GM23248 (cell line): ENCODE measurements at regions not wholly inside any gene's neighbourhood (a gene's known extent, or its start where the extent isn't known, plus 50 kb on each side); places are given as distances from the start of the nearest gene placed in this dataset.
A peak's percentile ranks its signal among the peaks of the same experiment; 100 is the strongest.

Experiments used
- DNase-seq: peaks from one replicate; pipeline ENCODE4 v3.0.0-alpha.2; 2015
- H2AFZ ChIP-seq: fragments of 200-600 bp; sonication (generic); 2 replicates; pipeline ENCODE4 v1.6.1; 2016; ENCODE audit warnings: antibody characterized with exemption
- H3F3A ChIP-seq: fragments of 200-600 bp; sonication (generic); 2 replicates; pipeline ENCODE4 v1.6.1; 2016; ENCODE audit warnings: mild to moderate bottlenecking, antibody characterized with exemption, mixed run types; ENCODE audit not compliant: insufficient read depth
- H3K27ac ChIP-seq: fragments of 200-600 bp; sonication (generic); 2 replicates; pipeline ENCODE4 v1.5.1; 2016; ENCODE audit warnings: mild to moderate bottlenecking
- H3K27me3 ChIP-seq: fragments of 200-600 bp; sonication (generic); replicated peaks from 2 replicates; pipeline ENCODE4 v1.6.1; 2016; ENCODE audit warnings: mild to moderate bottlenecking; ENCODE audit not compliant: insufficient read depth
- H3K36me3 ChIP-seq: fragments of 200-600 bp; sonication (generic); 2 replicates; pipeline ENCODE4 v1.6.1; 2016; ENCODE audit warnings: low read depth, mild to moderate bottlenecking
- H3K4me1 ChIP-seq: fragments of 200-600 bp; sonication (generic); 2 replicates; pipeline ENCODE4 v1.6.1; 2016; ENCODE audit warnings: mild to moderate bottlenecking; ENCODE audit not compliant: insufficient read depth
- H3K4me2 ChIP-seq: fragments of 200-600 bp; sonication (generic); one replicate; pipeline ENCODE4 v1.6.1; 2016; ENCODE audit warnings: mild to moderate bottlenecking; ENCODE audit not compliant: unreplicated experiment
- H3K4me3 ChIP-seq: fragments of 200-600 bp; sonication (generic); 2 replicates; pipeline ENCODE4 v1.5.1; 2016; ENCODE audit warnings: mild to moderate bottlenecking
- H3K79me2 ChIP-seq: fragments of 200-600 bp; sonication (generic); 2 replicates; pipeline ENCODE4 v1.6.1; 2016; ENCODE audit warnings: mild to moderate bottlenecking; ENCODE audit not compliant: insufficient read depth
- H3K9ac ChIP-seq: fragments of 200-600 bp; sonication (generic); 2 replicates; pipeline ENCODE4 v1.6.1; 2016; ENCODE audit warnings: mild to moderate bottlenecking
- H3K9me2 ChIP-seq: fragments of 200-600 bp; sonication (generic); 2 replicates; pipeline ENCODE4 v1.6.1; 2016; ENCODE audit warnings: mixed run types, mild to moderate bottlenecking, moderate library complexity; ENCODE audit not compliant: insufficient read depth
- H3K9me3 ChIP-seq: fragments of 200-600 bp; sonication (generic); one replicate; pipeline ENCODE4 v1.6.1; 2017; ENCODE audit warnings: low read depth
- H4K20me1 ChIP-seq: fragments of 200-600 bp; sonication (generic); 2 replicates; pipeline ENCODE4 v1.6.0; 2016; ENCODE audit not compliant: insufficient read depth
- EZH2 ChIP-seq: fragments of 200-600 bp; sonication (generic); IDR thresholded peaks from 2 replicates; pipeline ENCODE4 v1.6.1; 2018; ENCODE audit warnings: antibody characterized with exemption, mild to moderate bottlenecking; ENCODE audit not compliant: insufficient read depth, poor library complexity, severe bottlenecking
- EZH2phosphoT487 ChIP-seq: fragments of 200-600 bp; sonication (generic); IDR thresholded peaks from 2 replicates; pipeline ENCODE4 v1.6.1; 2018; ENCODE audit warnings: antibody characterized with exemption, moderate library complexity, mild to moderate bottlenecking, low read depth; ENCODE audit not compliant: insufficient read depth
- WGBS, 2 experiments: methylation state at CpG; one replicate each; pipeline ENCODE4 v1.1.6; 2015 to 2017; ENCODE audit warnings: low lambda C conversion rate in 2 of 2, low coverage in 1 of 2; ENCODE audit errors: missing lambda C conversion rate in 2 of 2; 5-methylcytosine and 5-hydroxymethylcytosine counted together
- in situ Hi-C: fragments of 300-500 bp; cut with MboI; formaldehyde crosslinking; loops from 2 replicates; pipeline ENCODE4 v1.15.0; 2020

DNA sequence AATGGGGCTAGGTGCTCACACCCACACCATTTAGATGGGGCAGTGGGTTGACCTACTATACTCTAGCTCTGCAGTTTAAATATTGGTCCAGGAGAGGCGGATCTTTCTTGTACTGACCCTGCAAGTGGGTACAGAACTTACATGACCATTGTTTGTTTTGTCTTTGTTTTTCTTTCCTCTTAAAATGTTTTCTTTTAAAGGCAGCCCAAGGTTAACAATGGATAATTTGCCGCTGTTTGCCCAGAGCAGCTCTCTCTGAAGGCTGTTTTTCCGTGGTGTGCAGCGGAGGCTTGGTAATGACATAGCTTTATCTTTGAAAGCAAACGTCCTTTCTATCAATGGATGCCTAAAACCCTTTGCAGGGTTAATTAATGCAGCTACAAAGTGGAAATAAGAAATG, 133.3 kb upstream of the MEX3C start:
- Histone ChIP-seq H4K20me1 (no peaks in the 10 kb centered on the region), H3K9ac (no peak overlapping the region), H2AFZ (no peak overlapping the region), H3K27me3 (no peaks in the 10 kb centered on the region), H3K27ac (no peak overlapping the region), H3K4me1 (no peaks in the 10 kb centered on the region), H3K9me2 (no peaks in the 10 kb centered on the region), H3K79me2 (no peaks in the 10 kb centered on the region), H3F3A (no peaks in the 10 kb centered on the region), H3K4me2 (no peak overlapping the region), H3K36me3 (no peaks in the 10 kb centered on the region), H3K9me3 (no peaks in the 10 kb centered on the region), H3K4me3 (no peak overlapping the region)
- in situ Hi-C loops = no loop called here
- 22 to 35% methylated on average over 5 of the region's 5 CpGs for WGBS, 2 experiments
- DNase-seq = no peak
- TF ChIP-seq EZH2 (no peak), EZH2phosphoT487 (no peak)

DNA sequence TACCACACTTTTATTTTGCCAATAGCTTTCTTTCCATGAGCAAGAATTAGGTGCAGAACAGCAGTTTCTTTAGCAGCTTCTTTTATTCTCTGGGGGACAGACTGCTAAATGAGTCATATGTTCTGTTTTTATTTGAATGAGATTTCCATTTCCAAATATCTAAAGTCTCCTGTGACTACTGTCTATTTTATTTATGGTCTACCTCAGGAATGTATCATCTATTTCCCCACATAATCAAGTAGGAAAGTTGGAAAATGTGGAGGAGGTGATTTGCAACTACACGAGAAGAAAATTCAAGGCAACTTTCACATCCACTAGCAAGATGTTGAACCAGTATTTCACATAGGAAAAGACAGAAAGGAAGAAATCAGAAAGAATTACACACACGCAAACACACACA, 139.9 kb upstream of the MEX3C start:
- Histone ChIP-seq H3K4me1 (no peaks in the 10 kb centered on the region), H3K27ac (no peak overlapping the region), H3K9me2 (no peaks in the 10 kb centered on the region), H2AFZ (no peak overlapping the region), H3K27me3 (no peaks in the 10 kb centered on the region), H3K9ac (no peak overlapping the region), H3K79me2 (no peaks in the 10 kb centered on the region), H3K4me2 (no peak overlapping the region), H4K20me1 (no peaks in the 10 kb centered on the region), H3K4me3 (no peak overlapping the region), H3K9me3 (no peaks in the 10 kb centered on the region), H3K36me3 (no peaks in the 10 kb centered on the region), H3F3A (no peaks in the 10 kb centered on the region)
- in situ Hi-C loops = no loop called here
- no peak for TF ChIP-seq EZH2
- no peak for TF ChIP-seq EZH2phosphoT487
- 27 to 35% methylated on average over 2 of the region's 2 CpGs for WGBS, 2 experiments
- DNase-seq = peak; percentile 2

DNA sequence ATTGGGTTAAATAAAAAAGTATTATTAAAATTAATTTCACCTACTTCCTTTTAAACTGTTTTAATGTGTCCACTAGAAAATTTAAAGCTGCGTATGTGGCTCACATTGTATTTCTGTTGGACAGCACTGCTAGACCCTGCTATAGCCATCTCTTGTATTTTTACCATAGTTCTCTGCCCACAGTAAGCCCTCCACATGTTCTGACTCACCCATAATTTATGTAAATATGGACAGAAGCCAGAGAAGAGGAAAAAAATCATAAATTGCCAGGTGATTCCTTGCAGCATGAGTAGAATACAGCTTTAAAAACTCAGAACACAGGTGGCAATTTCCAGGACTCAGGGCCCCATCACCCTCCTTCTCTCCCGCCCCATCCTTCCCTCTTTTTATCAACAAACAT, 142.4 kb upstream of the MEX3C start:
- WGBS, 2 experiments = 24 to 28% methylated on average over 2 of the region's 2 CpGs
- Histone ChIP-seq H3K9me2 (no peaks in the 10 kb centered on the region), H3F3A (no peaks in the 10 kb centered on the region), H3K4me3 (no peak overlapping the region), H2AFZ (no peak overlapping the region), H3K4me1 (no peaks in the 10 kb centered on the region), H3K27ac (no peak overlapping the region), H3K9me3 (no peaks in the 10 kb centered on the region), H4K20me1 (no peaks in the 10 kb centered on the region), H3K79me2 (no peaks in the 10 kb centered on the region), H3K27me3 (no peaks in the 10 kb centered on the region), H3K36me3 (no peaks in the 10 kb centered on the region), H3K9ac (no peak overlapping the region), H3K4me2 (no peak overlapping the region)
- TF ChIP-seq EZH2phosphoT487 (no peak), EZH2 (no peak)
- in situ Hi-C loops = no loop called here
- no peak for DNase-seq

DNA sequence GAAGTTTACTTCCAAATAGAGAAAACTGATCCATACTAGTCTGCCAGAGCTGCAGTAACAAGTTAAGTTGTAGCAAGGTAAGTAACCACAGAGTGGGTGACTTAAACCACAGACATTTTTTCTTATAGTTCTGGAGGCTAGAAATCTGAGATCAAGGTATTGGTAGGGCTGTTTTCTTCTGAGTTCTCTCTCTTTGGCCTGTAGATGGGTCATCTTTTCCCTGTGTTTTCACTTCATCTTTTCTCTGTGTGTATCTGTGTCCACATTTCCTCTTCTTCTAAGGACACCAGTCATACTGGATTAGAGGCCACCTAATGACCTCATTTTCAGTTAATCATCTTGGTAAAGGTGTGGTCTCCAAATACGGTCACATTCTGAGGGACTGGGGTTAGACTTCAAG, 142.9 kb upstream of the MEX3C start:
- Histone ChIP-seq H3K27me3 (no peaks in the 10 kb centered on the region), H3K4me2 (no peak overlapping the region), H3K4me3 (no peak overlapping the region), H3K9me3 (no peaks in the 10 kb centered on the region), H3K4me1 (no peaks in the 10 kb centered on the region), H3K9ac (no peak overlapping the region), H2AFZ (no peak overlapping the region), H3K9me2 (no peaks in the 10 kb centered on the region), H3K27ac (no peak overlapping the region), H3K36me3 (no peaks in the 10 kb centered on the region), H3F3A (no peaks in the 10 kb centered on the region), H4K20me1 (no peaks in the 10 kb centered on the region), H3K79me2 (no peaks in the 10 kb centered on the region)
- TF ChIP-seq EZH2 (no peak), EZH2phosphoT487 (no peak)
- in situ Hi-C loops = no loop called here
- DNase-seq = no peak
- WGBS, 2 experiments = 27 to 36% methylated on average over 1 of the region's 1 CpG

DNA sequence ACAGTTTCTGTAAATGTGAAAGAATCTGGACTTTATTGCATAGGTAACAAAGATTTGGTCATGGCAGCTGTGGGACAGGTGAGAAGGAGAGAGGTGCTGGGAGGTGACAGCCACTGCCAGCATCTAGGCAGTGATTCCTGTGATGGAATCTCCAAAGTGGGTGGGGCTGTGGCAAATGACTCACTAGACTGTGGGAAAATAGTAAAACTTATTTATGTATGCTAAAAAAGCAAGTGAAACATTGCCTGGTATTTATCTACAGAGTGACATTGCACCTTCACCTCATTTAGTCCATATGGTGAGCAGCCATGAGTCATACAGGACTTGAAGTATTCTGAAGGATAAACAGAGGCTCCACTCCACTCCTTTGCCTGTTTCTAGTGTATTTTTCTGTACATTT, 145.3 kb upstream of the MEX3C start:
- Histone ChIP-seq H3K9me3 (no peaks in the 10 kb centered on the region), H3K9ac (no peak overlapping the region), H3K4me1 (no peaks in the 10 kb centered on the region), H3K4me2 (no peak overlapping the region), H3K4me3 (no peak overlapping the region), H3F3A (no peaks in the 10 kb centered on the region), H3K9me2 (no peaks in the 10 kb centered on the region), H3K27ac (no peak overlapping the region), H3K79me2 (no peaks in the 10 kb centered on the region), H4K20me1 (no peaks in the 10 kb centered on the region), H3K36me3 (no peaks in the 10 kb centered on the region), H3K27me3 (no peaks in the 10 kb centered on the region), H2AFZ (no peak overlapping the region)
- DNase-seq = peak; percentile 5
- in situ Hi-C loops = no loop called here
- TF ChIP-seq EZH2phosphoT487 (no peak), EZH2 (no peak)
